ENCODE measurements at regions not wholly inside any gene's neighbourhood (a gene's known extent, or its start where the extent isn't known, plus 50 kb on each side); places are given as distances from the start of the nearest gene placed in this dataset.

DNA sequence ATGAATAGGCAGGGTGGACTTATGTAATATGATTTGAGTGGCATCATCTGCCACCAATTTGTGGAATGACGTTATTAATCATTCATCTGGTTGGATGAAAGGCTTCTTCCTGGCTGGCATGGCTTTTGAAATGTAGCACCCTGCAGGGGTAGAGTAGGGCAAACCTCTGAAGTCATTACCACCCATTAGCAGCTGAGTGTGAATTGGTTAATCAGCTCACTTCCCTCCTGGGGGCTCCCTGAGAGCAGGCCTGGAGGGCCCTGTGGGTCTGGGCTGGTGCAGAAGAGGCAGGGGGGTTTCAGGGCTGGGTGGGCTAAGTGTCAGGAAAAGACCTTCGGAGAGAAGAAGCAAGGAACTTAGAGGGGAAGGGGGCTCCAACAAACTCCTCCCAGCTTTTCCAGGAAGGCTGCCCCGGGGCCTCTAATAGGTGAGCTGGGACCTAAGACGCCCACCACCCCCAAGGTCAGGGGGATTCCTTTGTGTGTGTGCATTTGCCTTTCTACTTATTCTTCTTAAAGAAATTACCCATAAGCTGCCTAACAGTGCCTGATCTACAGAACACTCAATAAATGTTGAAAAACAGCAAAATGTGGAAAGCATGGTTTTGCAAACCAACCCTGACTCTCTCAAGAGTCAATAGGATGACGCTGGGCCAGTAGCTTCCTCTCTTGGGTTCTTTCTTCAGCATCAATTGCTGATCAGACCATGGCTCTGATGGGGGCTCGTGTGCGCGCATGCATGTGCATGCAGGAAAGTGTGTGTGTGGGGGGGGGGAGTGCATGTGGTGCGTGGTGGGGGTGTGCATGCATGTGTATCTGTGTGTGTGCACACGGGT, 49.7 kb upstream of the ZNF516 start:
- Mint-ChIP-seq H3K4me1 (no peaks in the 10 kb centered on the region), H3K9me3 (no peaks in the 10 kb centered on the region), H3K4me3 (no peak overlapping the region), H3K36me3 (ENCODE audit: low read depth) (no peaks in the 10 kb centered on the region), H3K27ac (no peak overlapping the region), H3K27me3 (peaks cover 23% of the 10 kb centered on the region)
- no peak for ATAC-seq (replicated peaks)

All from activated T-helper 17 cell treated with anti-CD3 and anti-CD28 coated beads, Interleukin-2, amount 50 U/mL, for 72 hours (primary cell).